ENCODE measurements at regions not wholly inside any gene's neighbourhood (a gene's known extent, or its start where the extent isn't known, plus 50 kb on each side); places are given as distances from the start of the nearest gene placed in this dataset.

DNA sequence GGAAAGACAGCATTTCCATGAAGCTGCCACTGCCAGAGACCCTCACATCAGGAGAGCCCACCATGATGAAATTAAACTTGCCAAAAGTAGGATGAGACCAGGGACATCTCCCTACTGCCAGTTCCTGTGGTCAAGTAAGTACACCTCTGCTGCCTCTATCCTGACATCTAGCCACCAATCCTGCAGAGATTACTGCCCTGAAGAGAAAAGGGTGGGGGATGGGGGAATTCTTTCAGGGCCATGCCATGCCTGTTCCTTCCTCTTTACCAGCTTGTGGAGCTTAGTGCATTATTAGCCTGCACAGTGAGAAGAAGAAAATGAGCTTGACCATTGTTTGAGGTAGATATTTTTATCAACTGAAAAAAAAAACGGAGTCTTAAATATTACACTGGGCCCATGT is 397.2 kb upstream of the CDH2 start:
- no peak overlapping the region for H3K27ac ChIP-seq (ENCODE audit: low read depth, low read length)
- no peaks in the 10 kb centered on the region for H3K36me3 ChIP-seq (ENCODE audit: control insufficient read depth, low read length)
- H3K79me2 ChIP-seq (ENCODE audit: control insufficient read depth, low read length), result no peaks in the 10 kb centered on the region
- no peaks in the 10 kb centered on the region for H4K20me1 ChIP-seq (ENCODE audit: control insufficient read depth, insufficient read depth, low read depth, low read length)
- H3K4me2 ChIP-seq (ENCODE audit: low read length), result no peak overlapping the region
- no peak for TF ChIP-seq EZH2phosphoT487 (IDR thresholded peaks at IDR 0.05; ENCODE audit: borderline replicate concordance, low read length)
- TF ChIP-seq, protein P1, sequence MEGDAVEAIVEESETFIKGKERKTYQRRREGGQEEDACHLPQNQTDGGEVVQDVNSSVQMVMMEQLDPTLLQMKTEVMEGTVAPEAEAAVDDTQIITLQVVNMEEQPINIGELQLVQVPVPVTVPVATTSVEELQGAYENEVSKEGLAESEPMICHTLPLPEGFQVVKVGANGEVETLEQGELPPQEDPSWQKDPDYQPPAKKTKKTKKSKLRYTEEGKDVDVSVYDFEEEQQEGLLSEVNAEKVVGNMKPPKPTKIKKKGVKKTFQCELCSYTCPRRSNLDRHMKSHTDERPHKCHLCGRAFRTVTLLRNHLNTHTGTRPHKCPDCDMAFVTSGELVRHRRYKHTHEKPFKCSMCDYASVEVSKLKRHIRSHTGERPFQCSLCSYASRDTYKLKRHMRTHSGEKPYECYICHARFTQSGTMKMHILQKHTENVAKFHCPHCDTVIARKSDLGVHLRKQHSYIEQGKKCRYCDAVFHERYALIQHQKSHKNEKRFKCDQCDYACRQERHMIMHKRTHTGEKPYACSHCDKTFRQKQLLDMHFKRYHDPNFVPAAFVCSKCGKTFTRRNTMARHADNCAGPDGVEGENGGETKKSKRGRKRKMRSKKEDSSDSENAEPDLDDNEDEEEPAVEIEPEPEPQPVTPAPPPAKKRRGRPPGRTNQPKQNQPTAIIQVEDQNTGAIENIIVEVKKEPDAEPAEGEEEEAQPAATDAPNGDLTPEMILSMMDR (IDR thresholded peaks at IDR 0.05; ENCODE audit: low read depth, low read length, poor library complexity, severe bottlenecking), result no peak
- no peak overlapping the region for H3K4me3 ChIP-seq (ENCODE audit: low read length)
- no peaks in the 10 kb centered on the region for H3K27me3 ChIP-seq (ENCODE audit: control insufficient read depth, low read length)
- H3K9me3 ChIP-seq (ENCODE audit: control insufficient read depth, insufficient read depth, low read length), result no peaks in the 10 kb centered on the region
- H3F3A ChIP-seq (ENCODE audit: control insufficient read depth, insufficient read depth), result no peaks in the 10 kb centered on the region
- no peaks in the 10 kb centered on the region for H3K4me1 ChIP-seq (ENCODE audit: control insufficient read depth, low read length)
- H3K9me2 ChIP-seq (replicated peaks; ENCODE audit: control insufficient read depth, low read length), result no peaks in the 10 kb centered on the region

DNA sequence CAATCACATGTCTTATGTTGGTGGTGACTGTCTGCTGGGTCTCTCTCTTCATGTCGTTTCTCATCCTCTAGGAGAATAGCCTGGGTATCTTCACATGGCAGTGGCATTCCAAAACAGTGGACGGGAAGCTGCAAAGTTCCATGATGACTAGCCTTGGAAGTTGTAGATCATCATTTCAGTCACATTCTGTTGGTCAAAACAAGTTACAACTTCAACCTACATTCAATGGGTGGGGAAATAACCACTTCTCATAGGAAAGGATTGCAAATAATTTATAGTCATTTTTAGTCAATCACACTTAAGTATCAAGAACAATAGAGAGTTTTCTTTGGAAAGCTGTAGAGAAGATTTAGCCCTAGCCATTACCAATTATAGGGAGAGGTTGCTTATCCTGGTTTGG is 395.0 kb upstream of the CDH2 start:
- Histone ChIP-seq H4K20me1 (ENCODE audit: control insufficient read depth, insufficient read depth, low read depth, low read length) (no peaks in the 10 kb centered on the region), H3K27me3 (ENCODE audit: control insufficient read depth, low read length) (no peaks in the 10 kb centered on the region), H3F3A (ENCODE audit: control insufficient read depth, insufficient read depth) (no peaks in the 10 kb centered on the region), H3K4me3 (ENCODE audit: low read length) (no peak overlapping the region), H3K79me2 (ENCODE audit: control insufficient read depth, low read length) (no peaks in the 10 kb centered on the region), H3K4me2 (ENCODE audit: low read length) (no peak overlapping the region), H3K27ac (ENCODE audit: low read depth, low read length) (no peak overlapping the region), H3K9me3 (ENCODE audit: control insufficient read depth, insufficient read depth, low read length) (no peaks in the 10 kb centered on the region), H3K36me3 (ENCODE audit: control insufficient read depth, low read length) (no peaks in the 10 kb centered on the region), H3K4me1 (ENCODE audit: control insufficient read depth, low read length) (no peaks in the 10 kb centered on the region), H3K9me2 (replicated peaks; ENCODE audit: control insufficient read depth, low read length) (no peaks in the 10 kb centered on the region)
- no peak for TF ChIP-seq EZH2phosphoT487 (IDR thresholded peaks at IDR 0.05; ENCODE audit: borderline replicate concordance, low read length)
- TF ChIP-seq, protein P1 (IDR thresholded peaks at IDR 0.05; ENCODE audit: low read depth, low read length, poor library complexity, severe bottlenecking), result no peak

DNA sequence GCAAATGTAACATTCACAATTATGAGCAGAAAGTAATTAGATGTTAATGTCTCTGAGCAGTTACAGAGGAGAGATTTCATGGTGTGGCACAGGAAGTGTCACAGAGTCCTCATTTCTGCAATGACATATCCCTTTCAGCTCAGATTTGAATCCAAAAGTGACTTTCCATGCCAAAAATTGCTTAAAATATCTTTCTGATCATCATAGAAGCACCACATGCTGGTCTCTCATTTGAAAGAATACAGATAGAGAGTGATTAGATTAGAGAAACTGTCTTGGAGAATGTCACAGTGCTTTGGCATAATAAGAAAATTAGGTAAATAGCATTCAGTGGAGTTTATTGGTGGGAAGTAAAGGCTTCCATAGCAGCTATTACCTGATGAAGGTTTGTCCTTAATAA is 383.4 kb upstream of the CDH2 start:
- Histone ChIP-seq H3K4me2 (ENCODE audit: low read length) (no peak overlapping the region), H3F3A (ENCODE audit: control insufficient read depth, insufficient read depth) (no peaks in the 10 kb centered on the region), H3K79me2 (ENCODE audit: control insufficient read depth, low read length) (no peaks in the 10 kb centered on the region), H3K4me3 (ENCODE audit: low read length) (no peak overlapping the region), H3K9me3 (ENCODE audit: control insufficient read depth, insufficient read depth, low read length) (no peaks in the 10 kb centered on the region), H4K20me1 (ENCODE audit: control insufficient read depth, insufficient read depth, low read depth, low read length) (no peaks in the 10 kb centered on the region), H3K4me1 (ENCODE audit: control insufficient read depth, low read length) (no peaks in the 10 kb centered on the region), H3K9me2 (replicated peaks; ENCODE audit: control insufficient read depth, low read length) (no peaks in the 10 kb centered on the region), H3K27ac (ENCODE audit: low read depth, low read length) (no peak overlapping the region), H3K27me3 (ENCODE audit: control insufficient read depth, low read length) (no peaks in the 10 kb centered on the region), H3K36me3 (ENCODE audit: control insufficient read depth, low read length) (no peaks in the 10 kb centered on the region)
- TF ChIP-seq EZH2phosphoT487 (IDR thresholded peaks at IDR 0.05; ENCODE audit: borderline replicate concordance, low read length), result no peak
- TF ChIP-seq, protein P1 (IDR thresholded peaks at IDR 0.05; ENCODE audit: low read depth, low read length, poor library complexity, severe bottlenecking), result no peak

DNA sequence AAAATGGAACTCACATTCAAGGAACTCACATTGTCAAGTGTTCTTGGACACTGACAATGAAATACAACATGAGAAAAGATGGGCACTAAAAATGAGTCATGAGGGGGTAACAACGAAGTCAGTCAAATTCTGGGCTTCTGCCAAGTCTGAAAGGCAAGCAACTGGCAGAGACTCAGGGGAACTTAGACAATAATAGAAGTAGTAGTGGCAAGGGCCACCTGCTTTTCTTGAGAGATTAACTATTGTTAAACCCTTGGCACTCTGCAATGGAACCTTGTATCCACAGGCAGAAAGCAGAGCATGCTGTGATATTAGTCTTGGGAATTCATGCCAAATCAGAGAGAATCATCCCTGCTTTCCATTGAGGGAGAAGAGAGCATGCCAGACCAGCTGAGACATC is 382.6 kb upstream of the CDH2 start:
- Histone ChIP-seq H3K27ac (ENCODE audit: low read depth, low read length) (no peak overlapping the region), H3K4me2 (ENCODE audit: low read length) (no peak overlapping the region), H3K36me3 (ENCODE audit: control insufficient read depth, low read length) (no peaks in the 10 kb centered on the region), H3F3A (ENCODE audit: control insufficient read depth, insufficient read depth) (no peaks in the 10 kb centered on the region), H3K9me3 (ENCODE audit: control insufficient read depth, insufficient read depth, low read length) (no peaks in the 10 kb centered on the region), H3K27me3 (ENCODE audit: control insufficient read depth, low read length) (no peaks in the 10 kb centered on the region), H3K4me1 (ENCODE audit: control insufficient read depth, low read length) (no peaks in the 10 kb centered on the region), H3K4me3 (ENCODE audit: low read length) (no peak overlapping the region), H3K79me2 (ENCODE audit: control insufficient read depth, low read length) (no peaks in the 10 kb centered on the region), H4K20me1 (ENCODE audit: control insufficient read depth, insufficient read depth, low read depth, low read length) (no peaks in the 10 kb centered on the region), H3K9me2 (replicated peaks; ENCODE audit: control insufficient read depth, low read length) (no peaks in the 10 kb centered on the region)
- no peak for TF ChIP-seq EZH2phosphoT487 (IDR thresholded peaks at IDR 0.05; ENCODE audit: borderline replicate concordance, low read length)
- TF ChIP-seq, protein P1 (IDR thresholded peaks at IDR 0.05; ENCODE audit: low read depth, low read length, poor library complexity, severe bottlenecking), result no peak

Data from DOHH2 (cell line).